GM18861 (cell line): ENCODE measurements at regions not wholly inside any gene's neighbourhood (a gene's known extent, or its start where the extent isn't known, plus 50 kb on each side); places are given as distances from the start of the nearest gene placed in this dataset.
"Not testable (repeated sequence)": the region's sequence is repeated elsewhere in the genome, so short reads cannot be mapped to it uniquely, and the experiment has no call there.

Experiments
- ATAC-seq: cut with Tn5 transposase; IDR thresholded peaks from one replicate; pipeline ENCODE4 v1.9.1; 2021; ENCODE audit not compliant: unreplicated experiment

DNA sequence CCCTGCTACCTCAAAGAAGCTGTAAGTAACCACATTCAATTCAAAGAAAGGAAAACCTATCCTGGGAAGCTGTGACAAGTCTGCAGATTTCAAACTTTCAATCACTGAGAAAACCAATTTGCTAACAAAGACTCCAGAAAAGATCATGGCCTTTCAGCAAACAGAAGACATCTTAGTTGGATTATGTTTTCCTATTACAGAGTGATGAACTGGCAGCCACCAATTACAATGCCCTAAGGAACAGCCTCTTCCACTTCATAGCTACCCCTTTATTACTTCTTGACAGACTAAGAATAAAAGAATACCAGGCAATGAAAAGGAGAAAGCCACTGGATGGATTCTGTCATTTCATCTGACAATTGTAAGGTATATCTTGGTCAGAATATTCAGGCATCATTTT lies 128.2 kb upstream of the RASEF start:
- ATAC-seq: no peak

DNA sequence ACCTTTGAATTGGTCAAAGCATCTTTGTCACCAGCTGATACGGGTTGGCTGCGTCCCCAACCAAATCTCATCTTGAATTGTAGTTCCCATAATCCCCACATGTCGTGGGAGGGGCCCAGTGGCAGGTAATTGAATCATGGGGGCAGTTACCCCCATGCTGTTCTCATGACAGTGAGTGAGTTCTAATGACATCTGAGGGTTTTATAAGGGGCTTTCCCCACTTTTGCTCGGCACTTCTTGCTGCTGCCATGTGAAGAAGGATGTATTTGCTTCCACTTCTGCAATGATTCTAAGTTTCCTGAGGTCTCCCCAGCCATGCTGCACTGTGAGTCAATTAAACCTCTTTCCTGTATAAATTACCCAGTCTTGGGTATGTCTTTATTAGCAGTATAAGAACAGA lies 126.1 kb upstream of the RASEF start:
- ATAC-seq: not testable (repeated sequence)

DNA sequence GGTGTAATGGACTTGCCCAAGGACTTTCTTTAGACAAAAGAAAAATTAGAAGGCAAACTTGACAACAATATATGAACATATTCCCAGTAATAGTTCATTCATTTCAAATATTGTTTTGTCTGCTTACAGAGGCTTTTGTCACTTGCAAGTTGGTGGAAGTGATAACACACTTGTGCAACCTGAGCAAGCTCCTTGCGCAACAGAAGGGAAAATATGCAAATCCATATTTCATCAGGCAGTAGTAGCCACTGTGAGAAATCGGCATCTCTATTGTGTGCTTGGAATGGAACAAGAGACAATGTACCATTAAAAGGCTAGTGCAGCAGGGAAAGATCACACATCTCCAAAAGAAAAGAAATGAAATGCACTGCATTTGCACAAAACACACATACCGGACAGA lies 125.3 kb upstream of the RASEF start:
- no peak for ATAC-seq

DNA sequence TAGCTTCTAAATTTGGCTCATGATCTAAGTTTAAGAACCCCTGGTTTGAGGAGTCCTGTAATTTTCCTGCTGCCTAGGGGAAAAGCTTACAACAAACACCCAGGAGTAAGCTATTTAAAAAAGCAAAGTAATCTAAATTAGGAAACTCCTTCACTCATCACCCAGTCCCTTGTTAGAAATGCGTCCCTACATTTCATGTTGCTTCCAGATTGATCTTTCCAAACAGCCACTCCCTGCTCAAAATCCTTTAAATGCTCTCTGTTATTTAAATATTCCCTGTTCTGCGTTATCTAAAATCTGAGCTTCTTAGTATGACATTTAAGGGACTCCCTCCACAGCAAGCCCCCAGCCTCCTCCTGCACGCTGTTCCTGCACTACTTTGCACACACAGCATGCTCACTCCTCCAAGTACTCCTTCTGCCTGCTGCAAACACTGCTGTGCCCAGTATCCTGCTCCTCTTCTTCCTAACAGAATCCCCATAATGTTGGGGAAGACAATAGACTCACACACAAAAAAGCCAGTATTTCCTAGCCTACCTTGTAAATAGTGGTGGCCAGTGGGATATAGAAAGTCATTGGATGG lies 123.3 kb upstream of the RASEF start:
- no peak for ATAC-seq

- no peak for ATAC-seq
Observed at GRCh38 chr9:83185488-83186154, 122.7 kb upstream of the RASEF start.

- no peak for ATAC-seq
Observed at GRCh38 chr9:83183621-83184020, 120.7 kb upstream of the RASEF start.

DNA sequence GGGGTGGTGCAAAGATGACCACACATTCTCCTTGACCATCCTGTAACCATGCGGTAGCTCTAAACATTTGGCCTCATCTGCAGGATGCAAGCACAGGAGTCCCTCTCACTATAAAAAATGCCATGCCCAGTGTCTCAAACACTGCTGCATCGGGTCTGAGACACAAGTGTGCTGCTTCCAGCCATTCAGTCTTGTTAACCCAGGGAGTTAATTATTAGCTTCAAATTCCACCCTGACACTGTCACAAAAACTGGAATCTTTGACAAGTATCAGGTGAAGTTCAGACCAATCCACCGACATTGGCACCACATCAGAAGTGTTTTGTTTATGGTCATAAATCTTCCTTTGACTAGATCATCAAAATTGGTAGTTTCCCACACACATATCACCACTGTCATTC lies 119.1 kb upstream of the RASEF start:
- no peak for ATAC-seq

GRCh38 chr9:83178717-83179116 lies 115.8 kb upstream of the RASEF start:
- no peak for ATAC-seq

DNA sequence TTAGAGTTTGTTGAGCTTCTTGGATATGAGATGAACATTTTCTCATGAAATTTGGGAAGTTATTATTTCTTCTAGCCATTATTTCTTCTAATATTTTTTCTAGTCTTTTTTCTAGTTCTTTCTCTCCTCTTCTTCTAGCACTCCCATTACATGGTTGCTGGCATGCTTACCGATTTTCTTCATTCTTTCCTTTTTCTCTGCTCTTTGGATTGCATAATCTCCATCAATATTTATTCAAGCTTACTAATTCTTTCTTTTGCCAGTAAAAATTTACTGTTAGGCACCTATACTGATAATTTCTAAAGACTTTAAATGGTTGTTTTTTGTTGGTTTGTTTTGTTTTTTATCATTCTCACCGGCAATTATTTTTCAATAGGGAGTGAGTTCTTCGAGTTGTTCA lies 114.8 kb upstream of the RASEF start:
- no peak for ATAC-seq

- no peak for ATAC-seq
Observed at GRCh38 chr9:83167126-83167525, 104.2 kb upstream of the RASEF start.

GRCh38 chr9:83166372-83166771 lies 103.4 kb upstream of the RASEF start:
- no peak for ATAC-seq

- ATAC-seq: no peak
Observed at GRCh38 chr9:83155733-83156132, 92.8 kb upstream of the RASEF start.

GRCh38 chr9:83154821-83155220 lies 91.9 kb upstream of the RASEF start:
- peak; percentile 6 for ATAC-seq

DNA sequence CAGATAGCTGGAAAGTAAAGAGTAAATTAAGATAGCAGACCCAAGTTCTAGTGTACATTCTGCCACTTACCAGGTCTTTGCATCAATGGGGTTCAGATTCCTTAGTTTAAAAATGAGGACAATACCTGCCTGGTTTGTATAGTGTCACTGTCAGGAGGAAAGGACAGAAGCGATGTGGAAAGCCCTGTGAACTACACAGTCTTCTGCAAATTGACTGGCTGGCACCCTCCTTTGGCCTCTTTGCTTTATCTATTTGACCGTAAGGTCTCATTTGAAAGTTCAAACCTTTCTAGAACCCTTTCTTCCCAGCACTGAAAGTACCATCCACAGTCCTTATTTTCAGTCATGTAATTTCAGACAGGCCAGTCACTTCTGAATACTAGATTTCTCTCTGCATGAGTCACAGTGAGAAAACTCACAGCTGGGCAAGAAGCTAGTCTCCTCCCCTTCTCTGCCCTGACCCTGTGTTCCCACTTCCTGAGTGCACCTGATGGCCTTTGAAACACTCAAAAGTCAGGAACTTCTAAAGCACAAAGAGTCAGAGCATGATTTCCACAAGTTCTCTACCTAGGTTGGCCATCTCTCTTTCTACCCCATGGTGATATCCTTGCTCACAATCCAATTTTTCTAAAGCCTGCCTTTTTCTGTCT lies 91.3 kb upstream of the RASEF start:
- peak; percentile 98 for ATAC-seq

DNA sequence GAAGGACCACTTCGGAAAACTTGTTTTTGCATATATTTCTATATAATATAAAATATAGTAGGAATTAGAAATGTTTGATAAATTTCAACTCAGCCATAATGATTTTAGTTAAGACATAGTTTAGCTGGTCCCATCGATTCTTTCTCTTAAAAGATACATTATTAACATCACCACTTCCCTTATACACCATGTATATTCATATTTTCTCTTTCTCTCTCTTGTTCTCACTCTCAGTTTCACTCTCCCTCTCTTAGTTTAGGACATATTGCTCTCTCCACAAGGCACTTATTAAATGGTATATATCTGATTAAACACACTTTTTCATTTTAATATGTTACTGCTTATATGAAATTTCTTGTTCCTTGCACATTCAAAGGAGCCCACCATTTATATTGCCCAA lies 90.1 kb upstream of the RASEF start:
- peak; percentile 39 for ATAC-seq

DNA sequence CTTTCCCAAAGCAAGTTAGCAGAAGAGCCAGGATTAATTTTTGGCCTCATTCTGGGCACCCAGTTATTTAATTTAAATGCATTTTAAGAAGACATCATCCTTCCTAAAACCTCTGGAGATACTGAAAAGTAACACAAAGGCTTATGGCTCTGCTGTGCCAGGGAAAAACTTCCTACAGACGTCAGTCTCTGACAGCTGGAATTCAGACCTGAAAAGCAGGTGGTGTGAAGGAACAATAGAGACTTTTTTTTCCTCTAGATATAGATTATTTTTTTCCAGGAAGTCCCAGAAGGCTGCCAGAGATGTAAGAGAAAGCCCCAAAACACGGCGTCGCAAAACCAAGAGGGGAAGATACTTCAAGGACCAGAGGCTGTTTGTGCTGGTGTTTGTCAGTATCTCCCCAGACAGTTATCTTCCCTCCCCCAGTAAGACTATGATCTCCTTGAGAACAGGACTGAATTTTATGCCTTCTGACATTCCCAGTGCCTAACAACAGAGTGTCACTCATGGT lies 88.7 kb upstream of the RASEF start:
- ATAC-seq: no peak

- ATAC-seq: no peak
Observed at GRCh38 chr9:83147315-83148149, 84.6 kb upstream of the RASEF start.

DNA sequence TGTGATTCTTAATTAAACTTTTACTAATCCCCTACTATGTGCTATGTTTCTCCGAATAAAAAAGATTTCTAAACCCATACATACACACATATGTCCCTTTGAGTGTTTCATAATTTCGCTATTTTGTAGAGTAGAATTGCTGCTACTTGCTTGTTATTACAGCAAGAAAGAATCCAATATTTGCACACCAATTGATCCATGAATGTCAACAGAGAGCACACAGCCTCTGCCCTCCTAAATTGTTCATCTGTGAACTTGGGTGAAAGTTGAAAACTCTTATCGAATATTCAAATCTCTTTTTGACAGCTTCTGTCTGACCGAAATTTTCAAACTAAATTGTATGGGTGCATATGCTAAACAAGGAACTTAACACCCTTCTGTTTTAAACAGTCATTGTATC lies 83.4 kb upstream of the RASEF start:
- ATAC-seq: no peak

GRCh38 chr9:83144492-83144891 lies 81.5 kb upstream of the RASEF start:
- ATAC-seq: no peak

- ATAC-seq: no peak
Observed at GRCh38 chr9:83142389-83142788, 79.4 kb upstream of the RASEF start.

- ATAC-seq: no peak
Observed at GRCh38 chr9:83141887-83142286, 78.9 kb upstream of the RASEF start.

GRCh38 chr9:83140061-83140460 lies 77.1 kb upstream of the RASEF start:
- no peak for ATAC-seq
